H1 (cell line): ENCODE measurements at regions not wholly inside any gene's neighbourhood (a gene's known extent, or its start where the extent isn't known, plus 50 kb on each side); places are given as distances from the start of the nearest gene placed in this dataset.

Experiments used
- HDAC6 ChIP-seq: IDR thresholded peaks from one replicate; pipeline ENCODE4 v1.7.1; 2012; ENCODE audit warnings: low read depth, mild to moderate bottlenecking, inconsistent platforms, low read length, moderate library complexity
- RAD21 ChIP-seq, 2 experiments: IDR thresholded peaks in 1 of 2; conservative IDR thresholded peaks in 1 of 2; 2 replicates each; pipeline ENCODE4 v1.6.1; 2011; ENCODE audit warnings: low read depth in 2 of 2, low read length in 2 of 2, improper control_type of control experiment in 1 of 2, inconsistent platforms in 1 of 2, mild to moderate bottlenecking in 1 of 2, moderate library complexity in 1 of 2
- RFX5 ChIP-seq: IDR thresholded peaks from 2 replicates; pipeline ENCODE4 v1.6.1; 2011; ENCODE audit warnings: low read depth, low read length, improper control_type of control experiment, borderline replicate concordance
- TBP ChIP-seq: IDR thresholded peaks from 2 replicates; pipeline ENCODE4 v1.6.1; 2011; ENCODE audit warnings: low read depth, low read length, improper control_type of control experiment

- no peak for TF ChIP-seq HDAC6
- no peak for TF ChIP-seq TBP
- no peak for TF ChIP-seq RFX5
- no peak for TF ChIP-seq RAD21 (IDR thresholded peaks at IDR 0.05 in 1 of 2, conservative IDR thresholded peaks at IDR 0.05 in 1 of 2; ENCODE audit: low read depth in 2 of 2, low read length in 2 of 2)
Observed at GRCh38 chr16:86110134-86110533, 211.2 kb downstream of the IRF8 start.
